HG02885 (cell line): ENCODE measurements at regions not wholly inside any gene's neighbourhood (a gene's known extent, or its start where the extent isn't known, plus 50 kb on each side); places are given as distances from the start of the nearest gene placed in this dataset.

Experiments used
- ATAC-seq: cut with Tn5 transposase; IDR thresholded peaks from one replicate; pipeline ENCODE4 v1.9.1; 2021; ENCODE audit warnings: mild to moderate bottlenecking; ENCODE audit not compliant: unreplicated experiment, poor library complexity

GRCh38 chr18:40380686-40381439 is 1574.2 kb upstream of the PIK3C3 start:
- ATAC-seq: no peak

GRCh38 chr18:40375837-40376236 is 1579.2 kb upstream of the PIK3C3 start:
- ATAC-seq: no peak

DNA sequence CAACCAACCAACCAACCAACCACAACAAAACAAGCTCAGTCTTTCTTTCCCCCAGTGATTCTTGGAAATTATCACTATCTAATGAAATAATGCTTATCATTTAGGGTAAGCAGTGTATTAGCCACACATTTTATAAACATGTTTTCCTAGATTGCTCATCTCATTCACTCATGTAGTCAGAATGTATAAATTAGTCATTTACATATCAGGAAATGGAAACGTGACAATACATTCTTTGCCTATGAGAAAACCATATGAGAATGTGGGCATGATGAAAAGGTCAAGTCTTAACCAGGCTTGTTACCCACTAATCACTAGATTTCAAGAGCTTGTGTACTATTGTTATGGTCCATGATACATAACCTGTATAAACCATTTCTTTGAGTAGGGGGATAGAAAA is 1583.4 kb upstream of the PIK3C3 start:
- ATAC-seq: no peak

DNA sequence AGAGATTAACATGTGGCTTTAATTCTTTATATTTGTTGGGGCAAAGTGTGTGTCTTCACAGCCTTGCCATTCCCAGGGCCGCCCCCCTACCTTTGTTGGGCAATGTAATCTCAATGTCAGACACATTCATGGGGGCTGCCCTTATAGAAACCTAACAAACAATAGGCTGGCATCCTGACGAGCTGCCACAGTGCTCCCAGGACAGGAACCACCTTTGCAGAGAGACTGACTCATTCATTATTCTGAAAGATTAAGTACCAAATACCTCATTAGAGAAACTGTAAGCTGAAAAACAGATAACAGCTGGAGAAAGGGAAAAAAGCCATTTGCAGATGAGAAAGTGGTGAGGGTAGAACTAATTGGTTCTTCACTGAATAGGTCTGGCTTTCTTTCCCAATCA is 1587.5 kb upstream of the PIK3C3 start:
- no peak for ATAC-seq

- ATAC-seq: no peak
These were observed 1588.5 kb upstream of the PIK3C3 start for GRCh38 chr18:40366521-40366920.

- ATAC-seq: no peak
These were observed 1589.5 kb upstream of the PIK3C3 start for GRCh38 chr18:40365526-40365925.

DNA sequence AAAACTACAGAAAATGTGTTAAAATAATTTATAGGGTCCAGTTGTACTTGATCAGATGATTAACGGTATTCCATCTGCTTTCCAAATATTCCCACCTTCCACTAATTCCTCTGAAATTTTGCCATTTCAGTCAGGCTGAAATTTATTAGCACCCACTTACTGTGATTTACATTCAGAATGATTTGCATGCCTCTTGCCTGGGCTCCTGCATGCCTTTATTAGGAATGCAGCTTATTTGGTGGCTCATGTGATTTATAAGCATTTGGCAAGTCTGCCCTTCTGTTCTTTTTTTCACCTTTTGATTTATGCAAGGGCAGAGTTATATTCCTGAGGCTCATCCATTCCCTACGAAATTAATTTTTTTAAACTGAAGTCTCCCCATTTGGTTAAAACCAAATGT is 1594.5 kb upstream of the PIK3C3 start:
- ATAC-seq: no peak

DNA sequence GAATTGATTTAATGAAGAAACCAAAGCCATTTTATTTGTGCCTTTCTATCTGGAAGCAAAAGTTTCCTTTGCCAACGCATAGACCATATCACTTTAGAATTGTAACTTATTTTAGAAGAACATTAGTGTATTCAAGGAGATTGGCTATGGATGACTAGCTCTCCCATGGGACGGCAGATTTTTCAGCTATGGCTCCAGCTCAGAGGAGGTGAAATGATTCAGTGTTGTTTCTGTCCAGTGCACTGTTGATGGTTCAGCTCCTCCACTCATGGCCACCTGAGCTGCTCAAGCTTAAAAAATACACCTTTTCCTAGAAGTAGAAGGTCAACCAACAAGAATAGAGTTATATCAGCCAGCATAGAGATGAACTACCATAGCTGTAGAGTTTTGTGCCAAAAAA is 1597.5 kb upstream of the PIK3C3 start:
- ATAC-seq: no peak

GRCh38 chr18:40356168-40356567 is 1598.9 kb upstream of the PIK3C3 start:
- no peak for ATAC-seq

GRCh38 chr18:40355726-40356125 is 1599.3 kb upstream of the PIK3C3 start:
- no peak for ATAC-seq

DNA sequence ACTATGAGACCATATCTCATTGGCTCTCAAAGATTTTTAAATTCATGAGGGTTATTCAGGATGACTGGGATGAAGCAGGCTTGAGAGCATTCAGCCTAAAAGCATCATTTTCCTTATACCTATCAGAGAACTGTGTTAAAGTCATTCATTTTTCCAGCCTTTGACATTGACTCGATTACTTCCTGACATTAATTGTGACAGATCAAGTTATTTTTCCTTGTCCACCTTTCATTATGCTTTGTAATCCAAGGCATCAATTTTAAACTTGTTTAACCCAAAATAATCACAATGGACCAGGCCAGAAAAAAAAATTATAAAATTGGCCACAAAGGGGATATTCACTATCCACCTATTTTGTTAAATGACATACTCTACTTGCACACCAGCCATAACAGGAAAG is 1606.8 kb upstream of the PIK3C3 start:
- no peak for ATAC-seq

DNA sequence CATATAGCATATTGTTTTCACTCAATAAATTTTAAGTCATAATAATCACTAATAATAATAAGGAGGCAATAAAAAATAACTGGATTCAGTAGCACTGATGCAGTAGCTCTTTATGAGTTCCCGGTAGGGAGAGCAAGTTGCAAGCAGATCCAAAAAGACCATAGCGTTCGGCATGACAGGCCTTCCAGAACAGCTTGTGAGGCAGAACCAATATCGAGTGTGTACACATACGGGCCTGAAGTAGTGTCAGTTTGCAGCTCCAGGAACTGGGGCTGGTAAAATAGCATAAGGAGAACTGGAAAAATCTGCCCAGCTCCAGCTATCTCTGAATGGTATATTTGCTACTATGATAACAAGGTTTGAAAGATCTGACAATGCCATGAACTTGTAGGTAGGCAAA is 1607.8 kb upstream of the PIK3C3 start:
- ATAC-seq: no peak

DNA sequence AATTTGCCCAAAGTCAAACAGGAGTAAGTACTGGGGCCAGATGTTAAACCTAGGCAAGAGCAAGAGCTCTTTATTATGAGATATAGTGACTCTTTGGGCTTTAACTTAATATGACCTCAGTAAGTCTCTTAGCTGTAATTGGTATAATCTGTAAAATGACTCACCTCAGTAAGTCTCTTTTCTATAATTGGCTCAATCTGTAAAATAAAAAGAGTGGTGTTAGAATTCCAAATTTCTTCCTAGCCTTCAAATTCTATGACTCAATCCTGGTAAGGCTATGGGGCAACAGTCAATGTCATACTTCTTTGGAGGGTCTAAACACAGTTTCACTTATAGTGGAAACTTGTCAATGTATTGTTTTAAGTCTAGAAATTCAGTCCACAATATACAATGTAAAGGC is 1608.9 kb upstream of the PIK3C3 start:
- no peak for ATAC-seq

GRCh38 chr18:40341701-40342100 is 1613.3 kb upstream of the PIK3C3 start:
- ATAC-seq: no peak

DNA sequence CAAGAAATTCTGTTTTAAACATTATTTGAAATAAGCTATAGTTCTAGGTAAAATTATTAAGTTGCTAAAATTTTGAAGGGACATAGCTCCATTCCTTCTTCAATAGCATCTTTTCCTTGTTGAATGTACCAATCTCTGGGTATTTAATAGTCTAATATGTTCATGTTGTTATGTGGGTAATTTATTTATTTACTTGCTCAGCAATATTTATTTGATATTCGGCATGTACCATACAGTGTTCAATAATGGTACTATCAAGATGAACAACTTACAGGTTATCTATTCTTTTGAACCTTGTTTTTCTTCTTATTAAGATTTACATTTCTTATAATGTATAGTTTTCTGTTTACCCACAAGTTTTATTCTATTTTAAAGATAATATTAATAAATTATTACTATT is 1616.8 kb upstream of the PIK3C3 start:
- no peak for ATAC-seq

GRCh38 chr18:40326985-40327384 is 1628.0 kb upstream of the PIK3C3 start:
- no peak for ATAC-seq

DNA sequence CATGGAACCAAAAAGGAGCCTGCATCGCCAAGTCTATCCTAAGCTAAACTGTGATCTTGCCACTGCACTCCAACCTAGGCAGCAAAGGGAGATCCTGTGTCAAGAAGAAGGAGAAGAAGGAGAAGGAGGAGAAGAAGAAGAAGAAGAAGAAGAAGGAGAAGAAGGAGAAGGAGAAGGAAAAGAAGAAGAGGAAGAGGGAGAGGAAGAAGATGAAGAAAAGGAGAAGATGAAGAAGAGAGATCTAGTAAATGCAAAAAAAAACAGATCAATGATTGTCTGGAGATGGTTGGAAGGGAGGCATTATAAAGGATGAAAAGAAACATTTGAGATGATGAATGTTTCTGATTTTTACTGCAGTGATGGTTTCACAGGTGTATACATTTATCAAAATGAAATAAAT is 1629.0 kb upstream of the PIK3C3 start:
- ATAC-seq: no peak

DNA sequence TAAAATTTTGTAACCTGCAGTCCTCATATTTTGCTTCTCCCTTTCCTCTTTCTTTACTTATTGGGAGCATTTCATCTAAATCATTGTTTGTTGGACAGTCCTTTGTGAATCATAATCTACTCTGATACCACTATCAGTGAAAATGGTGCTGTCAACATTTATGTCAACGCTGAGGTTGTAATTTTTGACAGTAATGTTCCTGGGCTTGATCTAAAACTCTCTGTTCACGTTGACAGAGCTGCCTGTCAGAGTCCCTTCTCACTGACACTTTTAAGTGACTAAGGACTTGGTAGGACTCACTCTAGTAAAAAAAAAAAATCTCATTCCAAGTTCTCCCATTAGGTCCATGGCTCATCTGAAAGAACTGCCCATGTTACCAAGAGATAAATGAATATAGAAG is 1640.8 kb upstream of the PIK3C3 start:
- ATAC-seq: no peak

DNA sequence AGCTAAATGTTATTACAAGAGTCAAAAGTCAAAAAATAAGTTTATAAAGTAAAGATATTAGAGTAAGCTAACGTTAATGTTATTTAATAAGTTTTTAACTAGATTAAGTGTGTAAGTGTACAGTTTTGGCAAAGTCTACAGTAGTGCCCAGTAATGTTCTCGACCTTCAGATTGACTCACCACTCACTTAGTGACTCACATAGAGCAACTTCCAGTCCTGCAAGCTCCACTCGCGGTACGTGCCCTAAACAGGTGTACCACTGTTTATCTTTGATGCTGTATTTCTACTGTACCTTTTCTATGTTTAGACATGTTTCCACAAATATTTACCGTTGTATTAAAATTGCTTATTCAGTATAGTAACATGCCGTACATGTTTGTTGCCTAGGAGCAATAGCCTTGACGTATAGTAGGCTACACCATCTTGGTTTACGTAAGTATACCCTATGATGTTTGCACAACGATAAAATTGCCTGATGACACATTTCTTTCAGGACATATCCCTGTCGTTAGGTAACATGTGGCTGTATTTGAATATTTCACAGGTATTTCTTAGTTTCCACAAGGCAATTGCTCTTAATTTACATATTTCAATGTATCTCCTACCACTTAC is 1641.9 kb upstream of the PIK3C3 start:
- ATAC-seq: no peak

GRCh38 chr18:40307627-40308026 is 1647.4 kb upstream of the PIK3C3 start:
- ATAC-seq: no peak

GRCh38 chr18:40296717-40297413 is 1658.2 kb upstream of the PIK3C3 start:
- ATAC-seq: no peak
